ENCODE measurements at regions not wholly inside any gene's neighbourhood (a gene's known extent, or its start where the extent isn't known, plus 50 kb on each side); places are given as distances from the start of the nearest gene placed in this dataset.

GRCh38 chr18:21949326-21950015, 208.9 kb downstream of the MIB1 start:
- TF ChIP-seq REST (IDR thresholded peaks at IDR 0.05; ENCODE audit: borderline replicate concordance), result no peak
- TF ChIP-seq CTCF (IDR thresholded peaks at IDR 0.05; ENCODE audit: poor library complexity, severe bottlenecking), result no peak
- no peak for TF ChIP-seq POLR2AphosphoS5 (IDR thresholded peaks at IDR 0.05)
- no peak for TF ChIP-seq EP300 (conservative IDR thresholded peaks at IDR 0.05; ENCODE audit: poor library complexity, severe bottlenecking)
- no peak for TF ChIP-seq MXI1 (conservative IDR thresholded peaks at IDR 0.05; ENCODE audit: poor library complexity, severe bottlenecking)
- no peak for TF ChIP-seq RAD21 (conservative IDR thresholded peaks at IDR 0.05)
